CD4-positive, alpha-beta memory T cell (primary cell): ENCODE measurements at regions not wholly inside any gene's neighbourhood (a gene's known extent, or its start where the extent isn't known, plus 50 kb on each side); places are given as distances from the start of the nearest gene placed in this dataset.

Experiments used
- CTCF ChIA-PET: fragments of 350-600 bp; sonication (Branson Sonifier 250); formaldehyde crosslinking; loops from one replicate; lab custom pipeline; 2021; ENCODE audit warnings: inconsistent platforms; ENCODE audit not compliant: partially characterized antibody; lab: Charles Lee
- POLR2A ChIA-PET: fragments of 350-600 bp; sonication (Branson Sonifier 250); formaldehyde crosslinking; loops from one replicate; lab custom pipeline; 2021; ENCODE audit not compliant: partially characterized antibody; lab: Charles Lee
- DNase-seq, 5 donors: peaks; one replicate each; pipeline versions ENCODE4 v3.0.0 to v3.0.0-alpha.2; 2020 to 2022; ENCODE audit warnings: mixed read lengths in 1 of 5
- H3K27ac ChIP-seq: one replicate; pipeline ENCODE4 v1.7.0; 2013; ENCODE audit warnings: low read depth, low read length
- H3K27me3 ChIP-seq: 2 replicates; pipeline ENCODE4 v1.7.0; 2013; ENCODE audit warnings: mild to moderate bottlenecking, low read length, moderate library complexity; ENCODE audit not compliant: insufficient read depth
- H3K36me3 ChIP-seq: 2 replicates; pipeline ENCODE4 v1.7.0; 2013; ENCODE audit warnings: mild to moderate bottlenecking, low read length, moderate library complexity; ENCODE audit not compliant: insufficient read depth
- H3K4me1 ChIP-seq: 2 replicates; pipeline ENCODE4 v1.7.0; 2013; ENCODE audit warnings: mild to moderate bottlenecking, low read length, moderate library complexity; ENCODE audit not compliant: insufficient read depth
- H3K4me3 ChIP-seq, 2 donors: one replicate each; pipeline ENCODE4 v1.7.0; 2013; ENCODE audit warnings: low read length in 2 of 2, mild to moderate bottlenecking in 1 of 2
- H3K9me3 ChIP-seq, 2 donors: one replicate each; pipeline ENCODE4 v1.7.0; 2013; ENCODE audit warnings: low read length in 2 of 2, control low read depth in 1 of 2; ENCODE audit not compliant: control insufficient read depth in 1 of 2
- H3K27ac Mint-ChIP-seq, 7 donors: one replicate each; pipeline ENCODE4 v1.8.0; 2020 to 2021; ENCODE audit warnings: mixed read lengths in 7 of 7, mild to moderate bottlenecking in 6 of 7, inconsistent platforms in 3 of 7, moderate library complexity in 3 of 7
- H3K27me3 Mint-ChIP-seq, 2 donors: one replicate each; pipeline ENCODE4 v1.8.0; 2020 to 2021; ENCODE audit warnings: mixed read lengths in 2 of 2
- H3K36me3 Mint-ChIP-seq, 2 donors: one replicate each; pipeline ENCODE4 v1.8.0; 2020 to 2021; ENCODE audit warnings: mixed read lengths in 2 of 2, inconsistent platforms in 1 of 2, mild to moderate bottlenecking in 1 of 2
- H3K4me1 Mint-ChIP-seq, 4 donors: one replicate each; pipeline ENCODE4 v1.8.0; 2020 to 2021; ENCODE audit warnings: mixed read lengths in 4 of 4, mild to moderate bottlenecking in 1 of 4
- H3K4me3 Mint-ChIP-seq, 8 donors: one replicate each; pipeline ENCODE4 v1.8.0; 2020 to 2021; ENCODE audit warnings: mixed read lengths in 8 of 8, mild to moderate bottlenecking in 7 of 8, moderate library complexity in 6 of 8, inconsistent platforms in 3 of 8
- H3K9me3 Mint-ChIP-seq, 8 donors: one replicate each; pipeline ENCODE4 v1.8.0; 2020 to 2021; ENCODE audit warnings: mixed read lengths in 8 of 8, mild to moderate bottlenecking in 5 of 8, inconsistent platforms in 3 of 8, moderate library complexity in 1 of 8
- intact Hi-C: fragments of 100-400 bp; cut with micrococcal nuclease; formaldehyde crosslinking; loops from one replicate; pipeline ENCODE4 v1.15.1; 2023

- no peaks in the 10 kb centered on the region for H3K36me3 ChIP-seq
- peaks cover 1 to 3% of the 10 kb centered on the region in 2 donors for H3K27me3 Mint-ChIP-seq
- no peaks in the 10 kb centered on the region for H3K36me3 Mint-ChIP-seq
- ChIA-PET CTCF (no interaction called here), POLR2A (no interaction called here)
- H3K9me3 ChIP-seq: no peaks in the 10 kb centered on the region
- no peak for DNase-seq
- H3K4me1 Mint-ChIP-seq: no peaks in the 10 kb centered on the region
- no peaks in the 10 kb centered on the region for H3K27me3 ChIP-seq
- intact Hi-C loops: no loop called here
- H3K27ac Mint-ChIP-seq: no peak overlapping the region
- H3K4me3 ChIP-seq: no peak overlapping the region
- H3K9me3 Mint-ChIP-seq: no peaks in the 10 kb centered on the region
- H3K27ac ChIP-seq: no peak overlapping the region
- no peaks in the 10 kb centered on the region for H3K4me1 ChIP-seq
- H3K4me3 Mint-ChIP-seq: no peak overlapping the region
Observed at GRCh38 chr17:54781389-54781788, 119.3 kb upstream of the TOM1L1 start.

DNA sequence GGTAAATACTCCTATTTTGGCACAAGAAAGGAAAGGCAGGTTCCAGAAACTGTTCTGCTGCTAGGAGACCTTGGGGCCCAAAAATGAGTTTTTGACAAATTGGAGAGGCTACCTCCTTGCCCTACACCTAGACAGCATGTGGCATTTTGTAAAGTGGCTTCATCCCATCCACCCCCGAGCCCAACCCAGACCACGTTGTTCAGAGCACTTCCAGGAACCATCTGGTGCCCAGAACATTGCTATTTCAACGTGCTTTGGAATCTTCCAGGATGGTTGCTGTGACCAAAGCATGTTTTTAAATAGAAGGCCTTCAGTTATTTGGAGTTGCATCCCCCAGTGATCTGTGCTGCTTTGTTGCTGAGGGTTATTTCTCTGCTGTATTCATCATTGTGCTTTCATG is 116.3 kb upstream of the TOM1L1 start:
- Histone ChIP-seq H3K27me3 (no peaks in the 10 kb centered on the region), H3K36me3 (no peaks in the 10 kb centered on the region), H3K4me1 (no peaks in the 10 kb centered on the region), H3K27ac (no peak overlapping the region), H3K4me3 (no peak overlapping the region), H3K9me3 (no peaks in the 10 kb centered on the region)
- Mint-ChIP-seq H3K27ac (no peak overlapping the region), H3K4me3 (no peak overlapping the region), H3K4me1 (no peaks in the 10 kb centered on the region), H3K9me3 (no peaks in the 10 kb centered on the region), H3K36me3 (no peaks in the 10 kb centered on the region), H3K27me3 (peaks cover 2 to 3% of the 10 kb centered on the region in 2 donors)
- CTCF ChIA-PET: no interaction called here
- intact Hi-C loops: no loop called here
- POLR2A ChIA-PET: no interaction called here
- DNase-seq: no peak

- Histone ChIP-seq H3K4me3 (no peak overlapping the region), H3K27ac (no peak overlapping the region), H3K36me3 (no peaks in the 10 kb centered on the region), H3K27me3 (no peaks in the 10 kb centered on the region), H3K9me3 (no peaks in the 10 kb centered on the region), H3K4me1 (no peaks in the 10 kb centered on the region)
- no peak for DNase-seq
- Mint-ChIP-seq H3K36me3 (no peaks in the 10 kb centered on the region), H3K4me3 (no peak overlapping the region), H3K9me3 (no peaks in the 10 kb centered on the region), H3K27me3 (peaks cover 2 to 3% of the 10 kb centered on the region in 2 donors), H3K27ac (no peak overlapping the region), H3K4me1 (no peaks in the 10 kb centered on the region)
- POLR2A ChIA-PET: no interaction called here
- CTCF ChIA-PET: no interaction called here
- intact Hi-C loops: no loop called here
Observed at GRCh38 chr17:54785643-54786268, 114.9 kb upstream of the TOM1L1 start.

DNA sequence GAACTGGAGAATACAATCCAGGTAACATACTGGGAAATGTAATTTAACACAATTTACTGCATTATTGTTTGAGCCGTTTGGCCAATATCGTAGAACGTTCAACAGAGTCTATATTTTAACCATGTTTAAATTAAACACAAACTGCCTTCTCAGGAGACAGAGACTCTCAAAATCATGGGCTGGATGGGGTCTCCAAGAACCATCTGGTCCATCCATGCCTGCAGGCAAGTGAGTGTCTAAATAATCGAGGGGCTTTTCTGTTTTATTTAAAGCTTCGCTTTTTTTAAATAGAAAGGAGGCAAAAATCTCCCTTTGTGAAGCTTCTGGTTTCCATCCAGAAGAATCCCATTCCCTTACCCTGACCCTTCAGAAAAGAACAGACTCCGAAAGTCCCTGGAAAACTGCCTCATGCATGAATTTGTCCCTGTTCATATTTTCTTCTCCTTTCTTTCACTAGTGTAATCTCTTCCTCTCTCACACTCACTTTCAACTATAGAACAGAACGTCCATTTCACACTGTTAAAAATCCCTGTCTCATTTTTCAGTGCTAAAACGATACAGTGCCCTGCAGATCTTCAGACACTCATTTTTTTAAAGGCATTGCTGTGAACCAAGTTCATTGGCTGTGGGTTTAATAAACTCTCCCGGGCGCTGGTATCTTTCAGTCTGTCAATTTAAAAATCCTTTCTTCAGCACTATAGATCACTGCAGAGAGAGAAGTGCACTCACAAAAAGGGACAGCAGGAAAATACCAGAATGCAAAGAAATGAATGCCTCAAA is 111.4 kb upstream of the TOM1L1 start:
- no peaks in the 10 kb centered on the region for H3K27me3 ChIP-seq
- H3K4me3 ChIP-seq: no peak overlapping the region
- Mint-ChIP-seq H3K4me1 (no peaks in the 10 kb centered on the region), H3K27ac (no peak overlapping the region), H3K9me3 (no peaks in the 10 kb centered on the region), H3K36me3 (no peaks in the 10 kb centered on the region), H3K4me3 (no peak overlapping the region), H3K27me3 (peaks cover 0 to 2% of the 10 kb centered on the region in 2 donors)
- no peaks in the 10 kb centered on the region for H3K9me3 ChIP-seq
- no peaks in the 10 kb centered on the region for H3K36me3 ChIP-seq
- POLR2A ChIA-PET: no interaction called here
- no peaks in the 10 kb centered on the region for H3K4me1 ChIP-seq
- H3K27ac ChIP-seq: no peak overlapping the region
- CTCF ChIA-PET: no interaction called here
- DNase-seq: no peak
- intact Hi-C loops: no loop called here

DNA sequence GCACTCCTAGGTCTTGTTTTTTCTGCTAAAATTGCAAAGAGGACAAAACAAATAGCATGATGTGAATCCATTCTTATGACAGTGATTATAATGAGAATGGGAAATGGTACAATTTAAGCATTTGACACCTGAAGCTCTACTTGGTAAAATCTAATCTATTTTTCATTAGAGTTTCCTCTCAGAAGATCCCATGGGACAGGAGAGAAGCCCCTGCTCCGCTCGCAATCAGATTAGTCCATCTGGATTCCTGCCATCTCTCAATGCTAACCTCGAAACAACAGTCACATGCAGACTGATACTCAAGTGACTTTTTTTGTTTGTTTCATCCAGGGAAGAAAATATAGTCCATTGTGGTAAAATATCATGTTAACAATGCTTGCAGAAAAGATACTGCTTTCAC is 107.4 kb upstream of the TOM1L1 start:
- no peak overlapping the region for H3K27ac Mint-ChIP-seq
- Histone ChIP-seq H3K27ac (no peak overlapping the region), H3K27me3 (no peaks in the 10 kb centered on the region), H3K4me1 (no peaks in the 10 kb centered on the region), H3K4me3 (no peak overlapping the region), H3K9me3 (no peaks in the 10 kb centered on the region), H3K36me3 (no peaks in the 10 kb centered on the region)
- no peaks in the 10 kb centered on the region for H3K4me1 Mint-ChIP-seq
- H3K27me3 Mint-ChIP-seq: no peaks in the 10 kb centered on the region
- no peaks in the 10 kb centered on the region for H3K36me3 Mint-ChIP-seq
- no peak for DNase-seq
- intact Hi-C loops: no loop called here
- ChIA-PET CTCF (no interaction called here), POLR2A (no interaction called here)
- H3K9me3 Mint-ChIP-seq: peaks cover 0 to 2% (median 0%) of the 10 kb centered on the region in 8 donors
- no peak overlapping the region for H3K4me3 Mint-ChIP-seq

- H3K9me3 ChIP-seq: no peaks in the 10 kb centered on the region
- H3K27me3 ChIP-seq: no peaks in the 10 kb centered on the region
- ChIA-PET CTCF (no interaction called here), POLR2A (no interaction called here)
- Mint-ChIP-seq H3K27me3 (no peaks in the 10 kb centered on the region), H3K27ac (no peak overlapping the region), H3K4me3 (no peak overlapping the region), H3K36me3 (no peaks in the 10 kb centered on the region), H3K9me3 (peaks cover 0 to 4% (median 3%) of the 10 kb centered on the region in 8 donors), H3K4me1 (no peaks in the 10 kb centered on the region)
- H3K27ac ChIP-seq: no peak overlapping the region
- intact Hi-C loops: no loop called here
- H3K4me3 ChIP-seq: no peak overlapping the region
- H3K4me1 ChIP-seq: no peaks in the 10 kb centered on the region
- DNase-seq: no peak
- H3K36me3 ChIP-seq: no peaks in the 10 kb centered on the region
Observed at GRCh38 chr17:54795046-54795445, 105.6 kb upstream of the TOM1L1 start.

- no peak for DNase-seq
- POLR2A ChIA-PET: no interaction called here
- no peaks in the 10 kb centered on the region for H3K4me1 ChIP-seq
- no peaks in the 10 kb centered on the region for H3K9me3 ChIP-seq
- H3K4me3 ChIP-seq: no peak overlapping the region
- Mint-ChIP-seq H3K27ac (no peak overlapping the region), H3K36me3 (no peaks in the 10 kb centered on the region), H3K4me3 (no peak overlapping the region), H3K4me1 (no peaks in the 10 kb centered on the region), H3K9me3 (no peaks in the 10 kb centered on the region), H3K27me3 (peaks cover 4 to 6% of the 10 kb centered on the region in 2 donors)
- H3K27ac ChIP-seq: no peak overlapping the region
- no peaks in the 10 kb centered on the region for H3K27me3 ChIP-seq
- intact Hi-C loops: no loop called here
- CTCF ChIA-PET: no interaction called here
- no peaks in the 10 kb centered on the region for H3K36me3 ChIP-seq
Observed at GRCh38 chr17:54807331-54807730, 93.3 kb upstream of the TOM1L1 start.
